ENCODE measurements at regions not wholly inside any gene's neighbourhood (a gene's known extent, or its start where the extent isn't known, plus 50 kb on each side); places are given as distances from the start of the nearest gene placed in this dataset.

DNA sequence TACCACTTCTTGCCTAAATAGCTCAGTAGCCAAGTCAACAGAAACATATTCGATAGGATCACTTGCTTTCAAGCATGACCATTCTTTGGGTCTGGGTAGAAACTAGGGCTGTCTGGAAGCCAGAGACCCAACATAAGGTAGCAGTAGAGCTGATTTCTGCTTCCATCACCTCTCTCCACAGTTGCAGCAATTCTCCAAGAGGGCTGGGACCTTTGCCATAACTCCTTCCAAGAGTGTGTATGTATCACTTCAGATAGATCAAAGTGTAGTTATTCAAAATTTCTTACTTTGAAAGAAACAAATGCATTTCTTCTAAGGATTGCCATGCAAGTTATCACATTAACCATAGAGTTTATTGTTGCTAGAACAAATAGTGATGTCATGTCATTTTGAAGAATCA lies 172.0 kb upstream of the GALNT5 start:
- no peak for TF ChIP-seq CTCF (IDR thresholded peaks at IDR 0.05)
- TF ChIP-seq POLR2A (IDR thresholded peaks at IDR 0.05), result no peak
